ENCODE measurements at regions not wholly inside any gene's neighbourhood (a gene's known extent, or its start where the extent isn't known, plus 50 kb on each side); places are given as distances from the start of the nearest gene placed in this dataset.

DNA sequence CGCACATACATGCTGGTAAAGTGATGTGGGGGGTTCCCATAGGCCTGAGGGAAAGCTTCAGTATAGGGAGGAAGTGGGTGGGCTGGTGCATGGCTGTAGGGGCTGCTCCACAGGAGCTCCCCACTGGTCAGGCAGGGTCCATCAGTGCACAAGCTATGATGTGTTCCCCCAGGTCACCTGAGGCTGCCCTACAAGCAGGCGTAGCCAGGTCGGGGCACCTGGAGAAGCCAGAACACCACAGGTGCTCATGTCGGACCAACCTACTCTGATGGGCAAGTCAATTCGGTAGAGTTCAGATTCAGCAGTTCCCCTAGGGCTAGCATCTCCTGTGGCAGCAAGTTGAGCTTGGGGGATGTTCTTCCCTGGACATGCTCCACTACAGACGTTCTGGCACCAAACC is 103.3 kb upstream of the EPHA5 start:
- intact Hi-C loops (cut with DNase I; ENCODE audit: low total_unique reads): no loop called here

GRCh38 chr4:65747386-65747785 is 77.1 kb upstream of the EPHA5 start:
- Histone ChIP-seq H3K27me3 (no peaks in the 10 kb centered on the region), H3K4me1 (no peaks in the 10 kb centered on the region), H3K9me3 (no peaks in the 10 kb centered on the region), H3K27ac (no peak overlapping the region), H3K4me3 (no peak overlapping the region), H3K36me3 (no peaks in the 10 kb centered on the region)
- DNase-seq: no peak
- intact Hi-C loops (cut with DNase I; ENCODE audit: low total_unique reads): no loop called here
- TF ChIP-seq, protein P1, sequence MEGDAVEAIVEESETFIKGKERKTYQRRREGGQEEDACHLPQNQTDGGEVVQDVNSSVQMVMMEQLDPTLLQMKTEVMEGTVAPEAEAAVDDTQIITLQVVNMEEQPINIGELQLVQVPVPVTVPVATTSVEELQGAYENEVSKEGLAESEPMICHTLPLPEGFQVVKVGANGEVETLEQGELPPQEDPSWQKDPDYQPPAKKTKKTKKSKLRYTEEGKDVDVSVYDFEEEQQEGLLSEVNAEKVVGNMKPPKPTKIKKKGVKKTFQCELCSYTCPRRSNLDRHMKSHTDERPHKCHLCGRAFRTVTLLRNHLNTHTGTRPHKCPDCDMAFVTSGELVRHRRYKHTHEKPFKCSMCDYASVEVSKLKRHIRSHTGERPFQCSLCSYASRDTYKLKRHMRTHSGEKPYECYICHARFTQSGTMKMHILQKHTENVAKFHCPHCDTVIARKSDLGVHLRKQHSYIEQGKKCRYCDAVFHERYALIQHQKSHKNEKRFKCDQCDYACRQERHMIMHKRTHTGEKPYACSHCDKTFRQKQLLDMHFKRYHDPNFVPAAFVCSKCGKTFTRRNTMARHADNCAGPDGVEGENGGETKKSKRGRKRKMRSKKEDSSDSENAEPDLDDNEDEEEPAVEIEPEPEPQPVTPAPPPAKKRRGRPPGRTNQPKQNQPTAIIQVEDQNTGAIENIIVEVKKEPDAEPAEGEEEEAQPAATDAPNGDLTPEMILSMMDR (IDR thresholded peaks at IDR 0.05): no peak

More for the DNA sequence above, 103.3 kb upstream of the EPHA5 start:
- DNase-seq: no peak
- Histone ChIP-seq H3K27ac (no peak overlapping the region), H3K27me3 (no peaks in the 10 kb centered on the region), H3K4me1 (no peaks in the 10 kb centered on the region), H3K9me3 (peaks cover 0 to 14% (median 0%) of the 10 kb centered on the region in 3 donors), H3K36me3 (no peaks in the 10 kb centered on the region), H3K4me3 (no peak overlapping the region)
- TF ChIP-seq, protein P1 (IDR thresholded peaks at IDR 0.05): no peak

DNA sequence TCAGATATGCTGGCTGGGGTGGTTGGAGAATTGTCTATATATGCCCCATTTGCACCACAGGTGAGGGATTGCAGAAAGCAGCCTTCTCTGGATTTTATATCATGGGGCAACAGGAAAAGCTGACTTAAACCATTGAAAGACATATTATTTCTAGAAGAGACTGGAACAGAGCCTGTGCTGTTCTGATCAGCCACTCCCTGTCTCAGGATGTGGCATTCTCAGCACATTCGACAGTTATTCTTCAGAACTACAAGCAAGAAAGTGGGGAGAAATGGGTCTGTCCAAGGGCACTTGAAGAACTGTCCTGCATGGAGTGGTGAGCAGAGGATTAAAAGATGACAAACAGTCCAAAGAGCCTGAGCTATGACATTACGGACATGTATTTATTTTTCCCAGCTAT is 67.8 kb upstream of the EPHA5 start:
- no peak for DNase-seq
- Histone ChIP-seq H3K27me3 (no peaks in the 10 kb centered on the region), H3K4me3 (no peak overlapping the region), H3K4me1 (no peaks in the 10 kb centered on the region), H3K9me3 (no peaks in the 10 kb centered on the region), H3K27ac (no peak overlapping the region), H3K36me3 (no peaks in the 10 kb centered on the region)
- TF ChIP-seq, protein P1 (IDR thresholded peaks at IDR 0.05): no peak
- intact Hi-C loops (cut with DNase I; ENCODE audit: low total_unique reads): no loop called here

GRCh38 chr4:65737672-65738071 is 67.4 kb upstream of the EPHA5 start:
- no peak overlapping the region for H3K27ac ChIP-seq
- TF ChIP-seq, protein P1 (IDR thresholded peaks at IDR 0.05): no peak
- no peaks in the 10 kb centered on the region for H3K27me3 ChIP-seq
- no peak overlapping the region for H3K4me3 ChIP-seq
- H3K36me3 ChIP-seq: no peaks in the 10 kb centered on the region
- H3K9me3 ChIP-seq: no peaks in the 10 kb centered on the region
- no peak for DNase-seq
- H3K4me1 ChIP-seq: no peaks in the 10 kb centered on the region
- intact Hi-C loops (cut with DNase I; ENCODE audit: low total_unique reads): no loop called here

GRCh38 chr4:65724973-65725372 is 54.7 kb upstream of the EPHA5 start:
- TF ChIP-seq, protein P1 (IDR thresholded peaks at IDR 0.05): no peak

More at GRCh38 chr4:65724973-65725372, 54.7 kb upstream of the EPHA5 start:
- no peaks in the 10 kb centered on the region for H3K4me1 ChIP-seq
- no peaks in the 10 kb centered on the region for H3K27me3 ChIP-seq
- peaks cover 0 to 4% (median 0%) of the 10 kb centered on the region in 3 donors for H3K9me3 ChIP-seq
- H3K4me3 ChIP-seq: no peak overlapping the region
- no peaks in the 10 kb centered on the region for H3K36me3 ChIP-seq
- intact Hi-C loops (cut with DNase I; ENCODE audit: low total_unique reads): no loop called here
- no peak for DNase-seq
- no peak overlapping the region for H3K27ac ChIP-seq
